ENCODE measurements at regions not wholly inside any gene's neighbourhood (a gene's known extent, or its start where the extent isn't known, plus 50 kb on each side); places are given as distances from the start of the nearest gene placed in this dataset.

- CTCF ChIA-PET = interaction anchor here (0.8 kb wide), 1 partner anchor 12 kb away, joined by 3 read pairs; no protein-coding TSS in a partner anchor
- Histone ChIP-seq H4K20me1 (replicated peaks; ENCODE audit: control insufficient read depth, extremely low read depth, insufficient read depth, low read length) (no peaks in the 10 kb centered on the region), H3K9ac (replicated peaks; ENCODE audit: extremely low read depth, insufficient read depth, low read length) (no peak overlapping the region), H3K27ac (ENCODE audit: insufficient read depth, low read depth, low read length) (no peak overlapping the region), H3K4me3 (replicated peaks in 1 of 3; ENCODE audit: insufficient read depth in 1 of 3, low read depth in 1 of 3, low read length in 3 of 3) (no peak overlapping the region), H3K36me3 (ENCODE audit: control insufficient read depth in 2 of 2, extremely low read depth in 1 of 2, insufficient read depth in 2 of 2, low read length in 2 of 2) (no peaks in the 10 kb centered on the region), H3K4me1 (ENCODE audit: control insufficient read depth, extremely low read depth, insufficient read depth, low read length) (no peaks in the 10 kb centered on the region), H2AFZ (ENCODE audit: low read depth, low read length) (no peak overlapping the region), H3K4me2 (ENCODE audit: insufficient read depth, low read length) (no peak overlapping the region), H3K79me2 (ENCODE audit: control insufficient read depth, insufficient read depth, low read length) (no peaks in the 10 kb centered on the region), H3K9me1 (replicated peaks; ENCODE audit: control insufficient read depth, extremely low read depth, insufficient read depth, low read length) (no peaks in the 10 kb centered on the region), H3K27me3 (ENCODE audit: control insufficient read depth in 2 of 2, insufficient read depth in 2 of 2, low read length in 2 of 2) (no peaks in the 10 kb centered on the region), H3K9me3 (replicated peaks; ENCODE audit: control insufficient read depth, insufficient read depth, low read length) (no peaks in the 10 kb centered on the region)
- POLR2A ChIA-PET = no interaction called here
- no TSS peak for BruUV-seq (replicated peaks)
- intact Hi-C loops (cut with micrococcal nuclease) = no loop called here
- TF ChIP-seq MAX (IDR thresholded peaks at IDR 0.05; ENCODE audit: insufficient read depth, insufficient read length) = no peak
- FAIRE-seq (no peak), DNase-seq (ENCODE audit: low read depth, low spot score) (no peak)
- dilution Hi-C loops (cut with MboI; ENCODE audit: extremely low pct_ligation_motif_present, low sequenced_read_pairs) = no loop called here
These were observed 78.6 kb upstream of the ZNF469 start for GRCh38 chr16:88303890-88304819.

- CTCF ChIA-PET = interaction anchor here (0.8 kb wide), 1 partner anchor 11 kb away, joined by 3 read pairs; no protein-coding TSS in a partner anchor
- intact Hi-C loops (cut with micrococcal nuclease) = no loop called here
- Histone ChIP-seq H3K4me1 (ENCODE audit: control insufficient read depth, extremely low read depth, insufficient read depth, low read length) (no peaks in the 10 kb centered on the region), H3K27me3 (ENCODE audit: control insufficient read depth in 2 of 2, insufficient read depth in 2 of 2, low read length in 2 of 2) (no peaks in the 10 kb centered on the region), H3K4me3 (replicated peaks in 1 of 3; ENCODE audit: insufficient read depth in 1 of 3, low read depth in 1 of 3, low read length in 3 of 3) (no peak overlapping the region), H3K9ac (replicated peaks; ENCODE audit: extremely low read depth, insufficient read depth, low read length) (no peak overlapping the region), H3K36me3 (ENCODE audit: control insufficient read depth in 2 of 2, extremely low read depth in 1 of 2, insufficient read depth in 2 of 2, low read length in 2 of 2) (no peaks in the 10 kb centered on the region), H3K79me2 (ENCODE audit: control insufficient read depth, insufficient read depth, low read length) (no peaks in the 10 kb centered on the region), H4K20me1 (replicated peaks; ENCODE audit: control insufficient read depth, extremely low read depth, insufficient read depth, low read length) (no peaks in the 10 kb centered on the region), H3K9me3 (replicated peaks; ENCODE audit: control insufficient read depth, insufficient read depth, low read length) (no peaks in the 10 kb centered on the region), H3K27ac (ENCODE audit: insufficient read depth, low read depth, low read length) (no peak overlapping the region), H2AFZ (ENCODE audit: low read depth, low read length) (no peak overlapping the region), H3K9me1 (replicated peaks; ENCODE audit: control insufficient read depth, extremely low read depth, insufficient read depth, low read length) (no peaks in the 10 kb centered on the region), H3K4me2 (ENCODE audit: insufficient read depth, low read length) (no peak overlapping the region)
- BruUV-seq (replicated peaks) = no TSS peak
- no peak for DNase-seq (ENCODE audit: low read depth, low spot score)
- no peak for FAIRE-seq
- dilution Hi-C loops (cut with MboI; ENCODE audit: extremely low pct_ligation_motif_present, low sequenced_read_pairs) = no loop called here
- TF ChIP-seq MAX (IDR thresholded peaks at IDR 0.05; ENCODE audit: insufficient read depth, insufficient read length) (peak; percentile 13), EZH2 (IDR thresholded peaks at IDR 0.05; ENCODE audit: borderline replicate concordance, low read depth, low read length, severe bottlenecking) (no peak)
- POLR2A ChIA-PET = no interaction called here
These were observed 77.6 kb upstream of the ZNF469 start for GRCh38 chr16:88305176-88305575.
